HepG2 (cell line): ENCODE measurements at regions not wholly inside any gene's neighbourhood (a gene's known extent, or its start where the extent isn't known, plus 50 kb on each side); places are given as distances from the start of the nearest gene placed in this dataset.

ENCODE experiments used
- ATAC-seq: fragments of 200-7000 bp; cut with Tn5 transposase; 3 replicates; pipeline ENCODE4 v1.9.1; 2020; ENCODE audit warnings: mild to moderate bottlenecking, moderate library complexity
- BruUV-seq: library from RNA; stranded (reverse); fragments of 400-500 nt; replicated peaks from 2 replicates; lab custom pipeline; 2021; lab: Mats Ljungman, UMichigan
- CTCF ChIA-PET: fragments of 300-600 bp; formaldehyde crosslinking; extraction: SDS; loops from one replicate; lab custom pipeline; 2021; ENCODE audit warnings: low total read pairs, inconsistent platforms, low intra/inter-chr PET ratio; lab: Yijun Ruan, JAX
- POLR2A ChIA-PET: fragments of 350-600 bp; sonication (Branson Sonifier 250); formaldehyde crosslinking; loops from one replicate; lab custom pipeline; 2020; ENCODE audit warnings: antibody characterized with exemption, inconsistent platforms; lab: Yijun Ruan, JAX
- DNase-seq: peaks from one replicate; pipeline ENCODE4 v3.0.0-alpha.2; 2015; ENCODE audit warnings: low spot score
- FAIRE-seq: peaks from 3 replicates; lab custom pipeline; 2011; peaks lifted over from hg19 to GRCh38; lab: Jason Lieb, UNC
- H2AFZ ChIP-seq: one replicate; pipeline ENCODE4 v1.6.1; 2011; ENCODE audit warnings: low read length, inconsistent platforms
- H3K27ac ChIP-seq: fragments of 300-600 bp; 3 replicates; pipeline ENCODE4 v1.8.0; 2011; ENCODE audit warnings: mixed run types, mild to moderate bottlenecking, mixed read lengths, low read length, inconsistent platforms; ENCODE audit not compliant: insufficient read depth; ENCODE audit errors: extremely low read length
- H3K27me3 ChIP-seq, 2 experiments: fragments of 200-600 bp in 1 of 2; 2 replicates in 1 of 2; 3 replicates in 1 of 2; pipeline versions ENCODE4 v1.6.0 to v1.8.0; 2011; ENCODE audit warnings: low read length in 2 of 2, mild to moderate bottlenecking in 2 of 2, moderate library complexity in 2 of 2, inconsistent platforms in 1 of 2; ENCODE audit not compliant: insufficient read depth in 2 of 2, control insufficient read depth in 1 of 2
- H3K36me3 ChIP-seq, 2 experiments: fragments of 200-600 bp in 1 of 2; replicated peaks in 1 of 2; 2 replicates in 1 of 2; 3 replicates in 1 of 2; pipeline versions ENCODE4 v1.5.1 to v1.8.0; 2011; ENCODE audit warnings: low read length in 2 of 2, inconsistent platforms in 1 of 2; ENCODE audit not compliant: insufficient read depth in 2 of 2, control insufficient read depth in 1 of 2
- H3K4me1 ChIP-seq: 2 replicates; pipeline ENCODE4 v1.5.1; 2012; ENCODE audit warnings: low read length, inconsistent platforms; ENCODE audit not compliant: insufficient read depth
- H3K4me2 ChIP-seq: 2 replicates; pipeline ENCODE4 v1.6.0; 2011; ENCODE audit warnings: low read depth, low read length, inconsistent platforms
- H3K4me3 ChIP-seq, 3 experiments: fragments of 200-600 bp in 1 of 3; sonication (generic), shearing (Covaris generic) in 1 of 3; replicated peaks in 1 of 3; 2 replicates each; pipeline ENCODE4 v1.5.1; 2011 to 2016; ENCODE audit warnings: low read length in 3 of 3, inconsistent platforms in 2 of 3, low read depth in 2 of 3, mild to moderate bottlenecking in 2 of 3, control low read depth in 1 of 3, mixed read lengths in 1 of 3; ENCODE audit not compliant: insufficient read depth in 1 of 3
- H3K79me2 ChIP-seq: one replicate; pipeline ENCODE4 v1.6.1; 2011; ENCODE audit warnings: low read length, inconsistent platforms; ENCODE audit not compliant: insufficient read depth
- H3K9ac ChIP-seq: 2 replicates; pipeline ENCODE4 v1.6.0; 2011; ENCODE audit warnings: mild to moderate bottlenecking, low read depth, low read length, inconsistent platforms; ENCODE audit not compliant: insufficient read depth
- H3K9me3 ChIP-seq: 2 replicates; pipeline ENCODE4 v1.5.1; 2012; ENCODE audit warnings: mild to moderate bottlenecking, low read length
- H4K20me1 ChIP-seq: 2 replicates; pipeline ENCODE4 v1.6.0; 2011; ENCODE audit warnings: inconsistent platforms, mild to moderate bottlenecking, low read length, moderate library complexity; ENCODE audit not compliant: insufficient read depth
- HNF1B ChIP-seq: sonication (generic); formaldehyde crosslinking; IDR thresholded peaks from 2 replicates; pipeline ENCODE4 v1.5.1; 2020; ENCODE audit warnings: mild to moderate bottlenecking, moderate library complexity, missing genetic modification reagents
- ISL2 ChIP-seq: sonication (generic); formaldehyde crosslinking; IDR thresholded peaks from 2 replicates; pipeline ENCODE4 v1.5.0; 2020; ENCODE audit warnings: missing genetic modification reagents
- KDM5A ChIP-seq: fragments of 200-600 bp; sonication (generic); IDR thresholded peaks from 2 replicates; pipeline ENCODE4 v1.7.0; 2018; ENCODE audit warnings: antibody characterized with exemption, mild to moderate bottlenecking, low read length, borderline replicate concordance
- PATZ1 ChIP-seq: sonication (generic); formaldehyde crosslinking; IDR thresholded peaks from 2 replicates; pipeline ENCODE4 v1.4.0; 2020; ENCODE audit warnings: missing genetic modification reagents
- RNF2 ChIP-seq: fragments of 450-650 bp; conservative IDR thresholded peaks from 2 replicates; pipeline ENCODE4 v1.6.1; 2016; ENCODE audit warnings: low read depth
- YEATS4 ChIP-seq: sonication (generic); formaldehyde crosslinking; IDR thresholded peaks from 2 replicates; pipeline ENCODE4 v1.4.0; 2020; ENCODE audit warnings: missing genetic modification reagents, borderline replicate concordance
- ZBTB20 ChIP-seq: sonication (generic); formaldehyde crosslinking; IDR thresholded peaks from 2 replicates; pipeline ENCODE4 v1.8.1; 2023; ENCODE audit warnings: missing genetic modification reagents, low read depth, mild to moderate bottlenecking, borderline replicate concordance
- ZNF75D ChIP-seq: sonication (generic); formaldehyde crosslinking; IDR thresholded peaks from 2 replicates; pipeline ENCODE4 v1.8.1; 2023; ENCODE audit warnings: missing genetic modification reagents, mild to moderate bottlenecking, borderline replicate concordance
- WGBS: methylation state at CpG from one replicate; pipeline ENCODE4 v1.1.6; 2017; ENCODE audit warnings: low lambda C conversion rate; 5-methylcytosine and 5-hydroxymethylcytosine counted together
- in situ Hi-C: cut with HindIII; loops from 2 replicates; pipeline ENCODE4 v1.10.0; 2017; ENCODE audit warnings: low pct_unique_long_range_greater_than_20kb; ENCODE audit not compliant: extremely low pct_ligation_motif_present
- intact Hi-C: fragments of 100-400 bp; cut with micrococcal nuclease; formaldehyde crosslinking; loops from one replicate; pipeline ENCODE4 v1.10.0; 2022; ENCODE audit not compliant: unreplicated experiment

GRCh38 chr1:194930132-194930531 is 1678.1 kb downstream of the KCNT2 start:
- no peak overlapping the region for H3K4me3 ChIP-seq
- no peak overlapping the region for H3K4me2 ChIP-seq
- no peaks in the 10 kb centered on the region for H3K9me3 ChIP-seq
- no peaks in the 10 kb centered on the region for H4K20me1 ChIP-seq
- no peaks in the 10 kb centered on the region for H3K4me1 ChIP-seq
- no peaks in the 10 kb centered on the region for H3K36me3 ChIP-seq
- H2AFZ ChIP-seq = no peak overlapping the region
- DNase-seq (no peak), FAIRE-seq (no peak), ATAC-seq (no peak)
- 32% methylated on average over 2 of the region's 2 CpGs for WGBS
- no peaks in the 10 kb centered on the region for H3K79me2 ChIP-seq
- no peak for TF ChIP-seq PATZ1 (CRISPR knock-in tag)
- TF ChIP-seq KDM5A = no peak
- no peak for TF ChIP-seq RNF2
- TF ChIP-seq ISL2 = no peak
- TF ChIP-seq ZBTB20 (CRISPR knock-in tag) = no peak
- no peak for TF ChIP-seq YEATS4
- TF ChIP-seq HNF1B (CRISPR knock-in tag) = no peak
- no peak for TF ChIP-seq ZNF75D (CRISPR knock-in tag)
- CTCF ChIA-PET = no interaction called here
- no TSS peak for BruUV-seq
- in situ Hi-C loops = no loop called here
- POLR2A ChIA-PET = no interaction called here
- H3K27me3 ChIP-seq = no peaks in the 10 kb centered on the region
- H3K27ac ChIP-seq = no peak overlapping the region
- intact Hi-C loops = no loop called here
- H3K9ac ChIP-seq = no peak overlapping the region
